GM13977 (cell line): ENCODE measurements at regions not wholly inside any gene's neighbourhood (a gene's known extent, or its start where the extent isn't known, plus 50 kb on each side); places are given as distances from the start of the nearest gene placed in this dataset.
"Not testable (repeated sequence)": the region's sequence is repeated elsewhere in the genome, so short reads cannot be mapped to it uniquely, and the experiment has no call there.

Experiments
- DNase-seq: peaks from one replicate; pipeline ENCODE4 v3.0.0; 2012; ENCODE audit warnings: low spot score
- in situ Hi-C: fragments of 300-500 bp; cut with MboI; formaldehyde crosslinking; loops from one replicate; pipeline ENCODE4 v1.12.0; 2022; ENCODE audit warnings: low sequenced_read_pairs, low pct_unique_long_range_greater_than_20kb, mixed read lengths, inconsistent platforms; ENCODE audit not compliant: unreplicated experiment
- TF ChIP-seq, protein P1 (sequence below): IDR thresholded peaks from 2 replicates; pipeline ENCODE4 v1.5.1; 2012; ENCODE audit warnings: mild to moderate bottlenecking, control low read depth; ENCODE audit not compliant: insufficient read depth; ENCODE audit errors: extremely low read depth, missing control alignments

DNA sequence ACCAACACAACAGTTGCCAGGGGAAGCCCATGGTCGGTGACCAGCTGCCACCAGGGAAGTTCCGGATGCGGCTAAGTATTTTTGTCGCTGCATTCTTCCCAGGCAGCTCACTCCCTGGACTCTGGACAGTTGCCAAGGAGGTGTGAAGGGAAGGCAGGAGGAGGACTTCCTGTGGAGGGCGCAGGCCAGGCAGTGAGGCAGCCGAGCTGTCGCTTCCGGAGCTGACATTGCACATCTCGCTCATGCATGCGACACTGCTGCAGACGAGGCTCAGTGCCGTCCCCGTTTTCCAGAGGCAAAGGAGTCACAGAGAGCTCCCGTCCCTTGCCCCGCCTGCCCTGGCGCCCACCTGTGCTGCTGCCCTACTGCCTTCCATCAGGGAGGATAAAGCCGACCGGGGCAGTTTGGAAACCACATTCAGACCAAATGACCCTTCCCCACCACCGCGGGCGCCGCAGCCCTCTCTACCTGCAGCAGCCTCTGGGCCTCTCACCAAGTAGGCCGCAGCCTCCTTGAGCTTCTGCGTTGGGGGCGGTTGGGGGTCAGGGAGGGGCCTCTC, 81.4 kb downstream of the NENF start:
- TF ChIP-seq, protein P1, sequence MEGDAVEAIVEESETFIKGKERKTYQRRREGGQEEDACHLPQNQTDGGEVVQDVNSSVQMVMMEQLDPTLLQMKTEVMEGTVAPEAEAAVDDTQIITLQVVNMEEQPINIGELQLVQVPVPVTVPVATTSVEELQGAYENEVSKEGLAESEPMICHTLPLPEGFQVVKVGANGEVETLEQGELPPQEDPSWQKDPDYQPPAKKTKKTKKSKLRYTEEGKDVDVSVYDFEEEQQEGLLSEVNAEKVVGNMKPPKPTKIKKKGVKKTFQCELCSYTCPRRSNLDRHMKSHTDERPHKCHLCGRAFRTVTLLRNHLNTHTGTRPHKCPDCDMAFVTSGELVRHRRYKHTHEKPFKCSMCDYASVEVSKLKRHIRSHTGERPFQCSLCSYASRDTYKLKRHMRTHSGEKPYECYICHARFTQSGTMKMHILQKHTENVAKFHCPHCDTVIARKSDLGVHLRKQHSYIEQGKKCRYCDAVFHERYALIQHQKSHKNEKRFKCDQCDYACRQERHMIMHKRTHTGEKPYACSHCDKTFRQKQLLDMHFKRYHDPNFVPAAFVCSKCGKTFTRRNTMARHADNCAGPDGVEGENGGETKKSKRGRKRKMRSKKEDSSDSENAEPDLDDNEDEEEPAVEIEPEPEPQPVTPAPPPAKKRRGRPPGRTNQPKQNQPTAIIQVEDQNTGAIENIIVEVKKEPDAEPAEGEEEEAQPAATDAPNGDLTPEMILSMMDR: no peak
- DNase-seq: no peak
- in situ Hi-C loops: no loop called here

DNA sequence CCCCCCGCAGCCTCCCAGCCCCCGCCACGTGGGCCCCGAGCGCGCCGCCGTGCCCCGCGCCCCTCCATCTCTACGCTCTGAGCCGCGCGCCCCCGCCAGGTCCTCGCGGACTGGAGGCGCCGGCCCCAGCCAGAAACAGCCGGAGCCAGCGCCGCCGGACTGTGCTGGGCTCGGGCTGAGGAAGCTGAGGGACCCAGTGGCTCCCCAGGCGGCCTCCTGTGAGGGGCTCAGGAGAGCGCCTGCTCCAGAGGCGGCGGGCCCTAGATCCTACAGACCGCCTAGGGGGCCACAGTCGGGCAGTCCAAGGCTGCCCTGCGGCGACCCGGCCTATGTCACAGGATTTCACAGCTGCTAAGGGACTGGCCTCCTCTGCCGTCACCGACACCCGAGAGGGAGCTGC, 82.1 kb downstream of the NENF start:
- TF ChIP-seq, protein P1: no peak
- DNase-seq: no peak
- in situ Hi-C loops: no loop called here

DNA sequence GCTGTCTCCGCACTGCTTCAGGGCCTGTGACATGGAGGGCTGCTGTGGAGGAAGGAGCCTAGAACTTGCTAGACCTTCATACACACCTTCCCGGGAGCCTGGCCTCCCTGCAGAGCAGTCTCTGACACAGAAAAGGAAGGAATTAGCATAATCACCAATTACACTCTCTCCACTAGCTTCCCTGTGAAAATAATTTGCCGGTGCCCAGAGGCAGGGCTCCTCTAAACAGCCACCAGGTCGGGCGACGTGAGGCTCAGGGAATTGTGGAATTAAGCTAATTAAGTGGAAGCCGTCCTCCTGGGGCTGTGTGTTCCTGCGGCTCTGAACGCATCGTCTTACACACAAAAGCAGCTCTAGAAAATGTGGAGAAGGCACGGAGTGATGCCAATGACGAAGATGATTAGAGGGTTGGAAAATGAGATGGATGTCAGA, 82.6 kb downstream of the NENF start:
- TF ChIP-seq, protein P1: no peak
- DNase-seq: no peak
- in situ Hi-C loops: no loop called here

DNA sequence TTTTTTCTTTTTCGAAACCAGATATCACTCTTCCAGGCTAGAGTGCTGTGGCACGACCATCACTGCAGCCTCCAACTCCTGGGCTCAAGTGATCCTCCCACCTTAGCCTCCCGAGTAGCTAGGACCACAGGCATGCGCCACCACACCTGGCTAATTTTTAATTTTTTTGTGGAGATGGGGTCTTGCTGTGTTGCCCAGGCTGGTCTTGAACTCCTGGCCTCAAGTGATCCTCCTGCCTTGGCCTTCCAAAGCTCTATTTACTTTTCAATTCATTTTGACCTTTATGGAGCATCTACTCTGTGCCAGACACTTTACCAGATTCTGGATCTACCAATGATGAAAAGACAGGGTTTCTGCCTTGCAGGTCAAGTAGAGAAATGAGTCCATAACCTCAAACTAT, 83.3 kb downstream of the NENF start:
- DNase-seq: not testable (repeated sequence)

DNA sequence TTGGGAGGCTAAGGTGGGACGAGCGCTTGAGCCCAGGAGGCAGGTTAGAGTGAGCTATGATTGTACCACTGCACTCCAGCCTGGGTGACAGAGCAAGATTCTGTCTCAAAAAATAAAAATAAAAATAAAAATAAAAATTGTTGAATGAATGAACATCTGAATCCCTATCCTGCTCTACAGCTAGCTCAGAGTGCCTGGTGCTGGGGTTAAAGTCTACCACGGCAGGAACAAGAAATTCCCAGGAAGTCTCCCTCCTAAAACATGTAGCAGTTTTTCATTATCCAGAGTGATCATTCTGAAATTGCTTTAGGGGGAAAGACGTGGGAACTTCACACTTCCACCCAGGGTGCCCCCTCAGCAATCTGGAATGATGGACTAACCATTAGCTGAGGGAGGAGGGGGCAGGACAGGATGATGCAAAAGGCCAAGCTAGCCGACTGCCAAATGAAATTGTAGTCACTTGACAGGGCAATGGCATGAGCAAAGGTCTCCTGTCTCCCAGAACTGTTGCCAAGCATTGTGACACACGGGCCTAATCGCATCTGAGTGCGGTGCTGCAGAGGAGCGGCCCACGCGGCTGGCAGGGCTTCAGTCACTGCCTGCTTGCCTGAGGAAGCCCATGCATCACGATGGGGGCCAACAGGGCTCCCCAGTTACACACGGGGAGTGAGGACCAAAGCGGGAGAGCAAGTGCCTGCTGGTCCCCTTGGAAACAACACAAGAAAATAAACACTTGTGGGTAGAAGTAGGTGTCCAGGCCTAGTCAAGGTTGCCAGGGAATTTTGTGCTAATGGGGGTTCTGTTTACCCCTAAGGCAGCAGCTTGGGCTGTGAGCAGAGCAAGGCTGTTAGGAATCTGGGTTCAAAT, 85.7 kb downstream of the NENF start:
- TF ChIP-seq, protein P1: no peak
- in situ Hi-C loops: no loop called here
- DNase-seq: no peak

More for the DNA sequence above, 83.3 kb downstream of the NENF start:
- in situ Hi-C loops: not testable (repeated sequence)

DNA sequence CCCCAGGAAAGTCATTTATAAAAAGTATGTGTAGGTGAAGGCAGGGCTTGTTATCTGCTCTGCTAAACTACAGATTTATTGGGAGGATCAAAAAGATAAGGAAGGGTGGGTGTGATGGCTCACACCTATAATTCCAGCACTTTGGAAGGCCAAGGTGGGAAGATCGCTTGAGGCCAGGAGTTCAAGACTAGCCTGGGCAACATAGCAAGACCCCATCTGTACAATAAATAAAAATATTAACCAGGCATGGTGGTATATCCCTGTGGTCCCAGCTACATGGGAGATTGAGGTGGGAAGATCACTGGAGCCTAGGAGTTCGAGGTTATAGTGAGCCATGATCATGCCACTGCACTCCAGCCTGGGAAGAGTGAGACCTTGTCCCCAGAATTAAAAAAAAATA, 86.4 kb downstream of the NENF start:
- in situ Hi-C loops: no loop called here
- TF ChIP-seq, protein P1: no peak

DNA sequence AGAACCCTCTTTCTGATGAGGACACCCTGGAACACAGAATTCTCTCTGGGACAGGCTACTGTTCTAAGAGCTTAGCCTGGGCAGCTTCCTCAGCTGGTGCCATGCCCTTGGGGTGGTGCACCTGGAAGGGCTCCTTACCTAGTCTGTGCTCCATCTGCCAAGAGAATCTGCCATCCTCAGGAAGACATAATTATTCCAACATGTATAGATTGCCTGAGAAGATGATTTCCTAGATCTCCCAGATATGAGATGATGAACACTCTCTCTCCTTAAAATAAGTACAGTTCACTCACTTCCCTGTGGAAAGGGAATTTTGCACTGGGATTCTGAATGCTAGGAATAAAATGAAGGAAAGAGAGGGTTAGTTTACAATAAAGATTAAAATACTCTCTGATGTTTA, 87.6 kb downstream of the NENF start:
- in situ Hi-C loops: no loop called here
- DNase-seq: no peak
- TF ChIP-seq, protein P1: no peak

More for the DNA sequence above, 86.4 kb downstream of the NENF start:
- no peak for DNase-seq
